Neuron (in vitro differentiated cells): ENCODE measurements at regions not wholly inside any gene's neighbourhood (a gene's known extent, or its start where the extent isn't known, plus 50 kb on each side); places are given as distances from the start of the nearest gene placed in this dataset.
"Not testable (repeated sequence)": the region's sequence is repeated elsewhere in the genome, so short reads cannot be mapped to it uniquely, and the experiment has no call there.

Experiments
- H2AFZ ChIP-seq: one replicate; pipeline ENCODE4 v1.6.1; 2013; ENCODE audit warnings: low read depth, mild to moderate bottlenecking, inconsistent platforms, low read length, moderate library complexity
- H3K27me3 ChIP-seq: one replicate; pipeline ENCODE4 v1.6.1; 2013; ENCODE audit warnings: low read length; ENCODE audit not compliant: insufficient read depth
- H3K36me3 ChIP-seq: one replicate; pipeline ENCODE4 v1.6.1; 2013; ENCODE audit warnings: low read length; ENCODE audit not compliant: insufficient read depth
- H3K4me1 ChIP-seq: one replicate; pipeline ENCODE4 v1.6.1; 2013; ENCODE audit warnings: low read length; ENCODE audit not compliant: insufficient read depth
- H3K4me3 ChIP-seq: 2 replicates; pipeline ENCODE4 v1.5.1; 2013; ENCODE audit warnings: mild to moderate bottlenecking, low read length, moderate library complexity
- H3K9me3 ChIP-seq: one replicate; pipeline ENCODE4 v1.6.1; 2013; ENCODE audit warnings: low read length

DNA sequence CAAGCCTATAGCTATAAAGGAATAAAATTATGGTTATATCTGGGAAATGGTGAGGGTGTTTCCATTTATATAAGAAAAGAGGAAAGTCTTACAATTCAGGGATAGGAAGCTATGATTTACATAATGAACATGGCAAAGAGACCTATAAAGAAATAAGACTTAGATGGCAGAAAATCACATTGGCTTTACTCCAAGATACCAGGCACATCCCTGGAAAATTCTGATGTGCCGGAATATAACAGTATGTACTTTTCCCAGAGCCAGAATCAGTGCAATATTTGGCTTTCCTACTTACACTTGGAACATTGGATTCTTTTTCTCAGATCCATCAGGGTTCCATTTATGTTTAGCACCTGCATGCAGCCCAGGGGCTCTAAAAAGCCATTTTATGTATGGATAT lies 357.8 kb downstream of the CETN3 start:
- Histone ChIP-seq H3K4me3 (no peak overlapping the region), H3K36me3 (no peaks in the 10 kb centered on the region), H3K4me1 (no peaks in the 10 kb centered on the region), H3K9me3 (no peaks in the 10 kb centered on the region), H3K27me3 (no peaks in the 10 kb centered on the region), H2AFZ (no peak overlapping the region)

DNA sequence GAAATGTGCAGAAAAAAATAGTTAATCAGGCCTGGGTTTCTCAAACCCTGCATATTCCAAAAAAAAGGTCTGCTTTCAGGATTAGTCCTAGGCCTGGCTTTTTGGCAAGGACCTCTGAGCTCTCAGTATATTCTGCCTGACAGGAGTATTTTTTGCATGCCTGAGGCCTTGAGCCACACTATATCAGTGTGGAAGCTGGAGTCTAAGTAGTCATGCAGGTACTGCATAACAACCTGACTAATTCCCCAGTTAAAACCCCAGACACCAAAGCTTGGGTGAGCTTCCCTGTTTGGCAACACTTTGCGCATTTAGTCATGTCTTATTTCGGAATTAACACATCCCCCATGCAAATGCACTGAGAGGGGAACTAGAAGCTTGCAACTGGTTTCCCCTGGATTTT lies 359.5 kb downstream of the CETN3 start:
- Histone ChIP-seq H3K36me3 (no peaks in the 10 kb centered on the region), H3K4me1 (no peaks in the 10 kb centered on the region), H3K9me3 (no peaks in the 10 kb centered on the region), H3K4me3 (no peak overlapping the region), H3K27me3 (no peaks in the 10 kb centered on the region), H2AFZ (no peak overlapping the region)

DNA sequence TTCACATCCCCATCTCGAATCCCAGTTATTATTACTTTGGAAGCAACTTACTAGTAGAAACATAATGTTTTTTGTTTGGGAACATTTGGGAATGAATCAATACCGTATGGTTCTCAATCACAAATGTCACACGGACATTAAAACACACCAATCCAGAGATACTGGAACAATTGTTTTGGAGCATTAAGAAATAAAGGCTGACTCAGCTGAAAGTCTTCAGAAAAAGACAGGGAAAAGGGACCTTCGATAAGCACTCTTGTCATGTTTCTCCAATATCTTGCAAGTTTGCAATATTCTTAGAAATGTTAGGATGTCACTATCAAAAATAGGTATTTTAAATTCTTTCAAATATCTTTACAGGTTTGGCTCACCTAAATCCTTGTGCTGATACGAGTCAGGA lies 362.4 kb downstream of the CETN3 start:
- H2AFZ ChIP-seq = no peak overlapping the region
- H3K27me3 ChIP-seq = no peaks in the 10 kb centered on the region
- no peaks in the 10 kb centered on the region for H3K9me3 ChIP-seq
- no peaks in the 10 kb centered on the region for H3K36me3 ChIP-seq
- H3K4me3 ChIP-seq = no peak overlapping the region
- H3K4me1 ChIP-seq = no peaks in the 10 kb centered on the region

DNA sequence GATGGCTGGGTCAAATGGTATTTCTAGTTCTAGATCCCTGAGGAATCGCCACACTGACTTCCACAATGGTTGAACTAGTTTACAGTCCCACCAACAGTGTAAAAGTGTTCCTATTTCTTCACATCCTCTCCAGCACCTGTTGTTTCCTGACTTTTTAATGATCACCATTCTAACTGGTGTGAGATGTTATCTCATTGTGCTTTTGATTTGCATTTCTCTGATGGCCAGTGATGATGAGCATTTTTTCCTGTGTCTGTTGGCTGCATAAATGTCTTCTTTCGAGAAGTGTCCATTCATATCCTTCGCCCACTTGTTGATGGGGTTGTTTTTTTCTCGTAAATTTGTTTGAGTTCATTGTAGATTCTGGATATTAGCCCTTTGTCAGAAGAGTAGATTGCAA lies 369.5 kb downstream of the CETN3 start:
- not testable (repeated sequence) for H3K4me3 ChIP-seq, H3K4me1 ChIP-seq, H2AFZ ChIP-seq, H3K9me3 ChIP-seq, H3K36me3 ChIP-seq, H3K27me3 ChIP-seq

DNA sequence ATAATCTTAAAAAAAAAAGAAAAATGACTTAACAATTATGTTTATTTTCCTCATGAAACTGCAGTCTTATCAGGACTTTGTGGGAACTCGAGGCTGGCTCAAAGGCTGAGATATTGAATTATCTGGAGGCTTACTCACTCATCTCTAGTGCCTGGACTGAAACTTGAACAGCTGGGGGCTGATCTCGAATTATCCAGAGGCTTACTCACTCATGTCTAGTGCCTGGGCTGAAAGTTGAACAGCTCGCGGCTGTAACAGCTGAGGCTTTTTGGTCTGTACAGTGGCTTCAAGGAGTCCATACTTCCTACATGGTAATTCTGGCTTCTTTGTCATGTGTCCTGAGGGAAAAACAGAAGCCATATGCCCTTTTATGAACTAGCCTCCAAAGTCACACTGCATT lies 371.9 kb downstream of the CETN3 start:
- no peak overlapping the region for H3K4me3 ChIP-seq
- H3K27me3 ChIP-seq = no peaks in the 10 kb centered on the region
- no peak overlapping the region for H2AFZ ChIP-seq
- no peaks in the 10 kb centered on the region for H3K9me3 ChIP-seq
- no peaks in the 10 kb centered on the region for H3K36me3 ChIP-seq
- H3K4me1 ChIP-seq = no peaks in the 10 kb centered on the region

DNA sequence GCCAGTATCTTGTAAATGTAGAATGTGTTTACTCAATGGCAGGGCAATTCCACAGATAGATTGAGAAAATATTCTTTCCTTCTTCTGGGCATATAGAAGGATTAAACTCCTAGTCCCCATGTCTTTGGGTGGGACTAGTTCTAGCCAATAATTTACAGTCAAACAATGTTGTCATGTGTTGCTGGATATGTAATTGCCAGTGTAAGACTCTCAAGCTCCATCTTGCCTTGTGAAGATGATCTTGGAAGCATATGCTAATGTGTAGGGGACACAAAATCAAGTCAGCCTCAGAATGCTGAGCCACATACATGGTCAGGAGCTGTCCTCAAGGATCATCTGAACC lies 386.9 kb downstream of the CETN3 start:
- no peaks in the 10 kb centered on the region for H3K36me3 ChIP-seq
- H2AFZ ChIP-seq = peak overlapping the region; percentile 67
- no peak overlapping the region for H3K4me3 ChIP-seq
- no peaks in the 10 kb centered on the region for H3K27me3 ChIP-seq
- H3K9me3 ChIP-seq = no peaks in the 10 kb centered on the region
- peaks cover 8% of the 10 kb centered on the region for H3K4me1 ChIP-seq

DNA sequence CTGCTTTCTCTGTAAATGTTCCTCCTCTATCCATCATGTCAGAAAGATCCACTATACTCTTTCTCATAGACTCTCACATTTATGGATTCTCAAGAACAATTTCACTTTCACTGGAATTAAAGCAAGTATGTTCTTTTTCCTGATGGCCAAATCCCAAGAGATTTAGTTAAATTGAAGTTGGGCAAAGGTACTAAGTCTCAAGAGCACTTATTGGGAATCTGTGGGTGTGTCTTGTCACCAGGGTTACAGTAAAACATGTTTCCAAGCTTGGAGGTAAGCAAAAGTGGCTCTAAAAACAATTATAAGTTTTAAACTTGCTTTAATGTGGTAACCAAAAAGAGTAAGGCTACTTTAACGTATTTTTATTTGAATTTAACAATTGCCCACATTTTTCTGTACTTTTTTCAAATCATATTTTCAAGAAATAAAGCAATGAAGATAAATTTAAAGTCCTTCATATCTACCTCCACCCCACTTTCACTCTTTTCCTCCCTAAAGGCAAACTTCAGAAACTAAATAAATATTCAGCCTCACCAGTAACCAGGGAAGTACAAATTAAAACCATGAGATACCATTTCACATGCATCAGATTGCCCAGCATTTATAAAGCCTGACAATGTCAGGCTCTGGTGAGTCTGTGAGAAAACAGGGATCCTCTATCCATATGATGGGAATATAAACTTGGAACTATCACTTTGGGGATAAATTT lies 387.4 kb downstream of the CETN3 start:
- peaks cover 13% of the 10 kb centered on the region for H3K4me1 ChIP-seq
- no peaks in the 10 kb centered on the region for H3K9me3 ChIP-seq
- no peaks in the 10 kb centered on the region for H3K27me3 ChIP-seq
- peak overlapping the region; percentile 67 for H2AFZ ChIP-seq
- H3K36me3 ChIP-seq = no peaks in the 10 kb centered on the region
- H3K4me3 ChIP-seq = no peak overlapping the region

DNA sequence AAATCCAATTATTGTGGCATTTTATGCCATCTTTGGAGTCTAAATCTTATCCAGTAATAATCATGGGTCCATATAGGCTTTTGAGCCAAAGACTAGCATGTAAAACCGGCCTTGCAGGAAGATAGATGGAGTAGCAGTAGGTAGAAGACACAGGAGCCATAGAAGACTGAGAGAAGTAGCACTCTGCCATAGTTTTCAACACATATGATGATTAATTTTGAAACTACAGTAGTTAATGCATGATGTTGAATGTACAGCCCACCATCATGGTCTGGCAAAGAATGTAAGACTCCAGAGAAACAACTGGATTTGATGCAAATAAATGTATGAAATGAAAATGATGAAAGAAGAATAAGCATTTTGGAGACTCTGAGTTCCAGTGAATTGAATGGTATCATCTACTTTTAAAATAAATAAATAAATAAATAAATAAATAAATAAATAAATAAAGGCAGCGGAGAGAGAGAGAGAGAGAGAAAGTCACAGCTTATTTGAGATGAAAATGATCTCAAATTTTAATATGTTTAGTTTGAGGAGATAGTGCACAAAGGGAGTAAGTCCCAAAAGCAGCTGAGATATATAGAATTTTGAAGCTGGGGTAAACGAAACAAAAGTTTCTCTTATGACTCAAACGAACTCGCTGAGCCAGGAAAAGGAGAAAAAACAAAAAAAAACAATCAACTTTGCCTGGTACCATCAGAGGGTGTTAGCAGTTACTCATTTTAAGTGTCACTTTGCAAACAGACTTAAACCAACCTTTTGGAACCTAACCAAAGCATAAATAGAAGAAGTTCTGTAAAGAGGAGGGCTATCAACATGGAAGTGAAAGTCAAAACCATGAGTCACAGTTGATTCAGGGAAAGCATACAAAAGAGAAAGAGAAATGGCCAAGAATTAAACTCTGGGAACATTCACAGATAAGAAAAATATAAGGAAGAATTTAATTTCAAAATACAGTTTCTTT lies 388.7 kb downstream of the CETN3 start:
- H3K4me3 ChIP-seq = no peak overlapping the region
- H3K27me3 ChIP-seq = no peaks in the 10 kb centered on the region
- H3K4me1 ChIP-seq = peaks cover 21% of the 10 kb centered on the region
- H2AFZ ChIP-seq = no peak overlapping the region
- no peaks in the 10 kb centered on the region for H3K9me3 ChIP-seq
- H3K36me3 ChIP-seq = no peaks in the 10 kb centered on the region

DNA sequence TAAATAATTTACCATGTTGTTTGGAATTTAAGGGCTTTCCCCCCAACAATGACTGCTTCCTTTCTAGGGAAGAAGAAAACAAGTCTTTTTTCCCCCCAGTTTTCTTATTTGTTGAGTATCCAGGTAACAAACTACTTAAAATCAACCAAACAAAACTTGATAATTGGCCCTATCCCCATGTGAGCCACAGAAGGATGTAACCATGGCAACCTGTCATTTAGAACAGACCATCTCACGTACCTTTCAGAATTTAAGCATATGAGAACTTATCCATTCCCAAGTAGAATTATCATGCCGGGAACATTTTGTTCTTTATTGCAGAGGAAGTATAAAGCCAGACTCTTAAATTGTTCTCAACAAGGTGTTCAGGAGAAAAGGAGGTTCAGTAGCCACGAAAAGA lies 392.3 kb downstream of the CETN3 start:
- Histone ChIP-seq H3K36me3 (no peaks in the 10 kb centered on the region), H3K9me3 (no peaks in the 10 kb centered on the region), H2AFZ (peak overlapping the region; percentile 68), H3K4me3 (no peak overlapping the region), H3K27me3 (no peaks in the 10 kb centered on the region), H3K4me1 (peaks cover 25% of the 10 kb centered on the region)

DNA sequence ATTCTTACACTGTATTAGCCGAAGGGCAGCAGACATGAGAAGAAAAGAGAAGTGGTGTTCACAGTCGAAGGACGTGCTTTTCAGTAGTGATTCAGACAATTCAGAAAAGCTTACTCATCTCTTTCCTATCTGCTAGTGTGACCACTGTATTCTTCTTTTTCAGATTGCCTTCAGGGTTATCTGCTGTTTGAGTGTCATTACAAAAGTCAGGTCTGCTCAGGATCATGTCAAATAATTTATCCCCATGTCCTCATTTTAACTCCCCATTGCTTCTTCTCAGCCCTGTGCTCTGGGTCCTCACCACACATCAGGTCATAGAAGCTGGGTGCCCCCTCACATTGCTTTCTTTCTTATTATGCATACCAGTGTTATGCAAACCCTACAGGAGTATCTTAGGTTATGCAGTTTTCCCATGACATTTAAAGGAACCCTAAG lies 394.0 kb downstream of the CETN3 start:
- Histone ChIP-seq H3K9me3 (no peaks in the 10 kb centered on the region), H2AFZ (peak overlapping the region; percentile 1), H3K4me3 (no peak overlapping the region), H3K4me1 (peaks cover 19% of the 10 kb centered on the region), H3K36me3 (no peaks in the 10 kb centered on the region), H3K27me3 (no peaks in the 10 kb centered on the region)

DNA sequence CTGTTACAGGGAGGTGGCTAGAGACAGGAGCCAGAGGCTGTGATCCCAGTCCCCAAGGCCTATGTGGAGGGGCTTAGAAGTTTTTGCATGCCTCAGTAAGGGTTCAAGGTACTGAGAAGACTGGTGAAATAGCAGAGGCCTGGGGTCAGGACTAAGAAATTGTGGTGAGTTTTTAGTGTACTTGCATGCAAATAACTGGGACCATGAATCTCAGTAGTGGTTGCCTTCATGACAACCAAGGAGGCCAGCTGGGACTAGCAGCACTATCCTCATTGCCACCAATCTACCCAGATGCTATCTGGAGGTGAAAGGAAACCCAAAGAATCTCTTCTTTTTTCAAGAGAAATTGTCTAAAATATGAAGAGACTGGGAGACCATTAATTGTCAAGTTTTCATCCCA lies 395.1 kb downstream of the CETN3 start:
- Histone ChIP-seq H3K27me3 (no peaks in the 10 kb centered on the region), H3K4me3 (no peak overlapping the region), H3K4me1 (peaks cover 19% of the 10 kb centered on the region), H2AFZ (no peak overlapping the region), H3K9me3 (no peaks in the 10 kb centered on the region), H3K36me3 (no peaks in the 10 kb centered on the region)

DNA sequence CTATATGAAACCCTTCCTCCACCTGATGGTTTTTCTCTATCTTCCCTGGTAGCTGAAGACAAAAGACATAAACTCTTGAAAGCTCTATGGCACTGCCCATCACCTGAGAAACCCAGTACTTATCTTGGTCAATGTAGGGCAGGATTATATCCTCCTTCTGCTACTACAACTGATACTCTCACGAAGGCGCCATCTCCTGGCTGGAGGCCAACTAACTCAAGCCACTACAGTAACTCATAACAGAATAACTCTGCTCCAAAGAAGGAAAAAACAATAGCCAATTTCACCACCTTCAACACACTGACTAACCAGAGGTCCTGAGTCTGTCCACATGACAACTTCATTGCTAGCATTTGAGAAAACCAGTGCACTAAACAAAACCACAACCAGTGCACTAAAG lies 409.2 kb downstream of the CETN3 start:
- Histone ChIP-seq H3K27me3 (no peaks in the 10 kb centered on the region), H2AFZ (no peak overlapping the region), H3K9me3 (peaks cover 2% of the 10 kb centered on the region), H3K36me3 (no peaks in the 10 kb centered on the region), H3K4me3 (no peak overlapping the region), H3K4me1 (no peaks in the 10 kb centered on the region)

DNA sequence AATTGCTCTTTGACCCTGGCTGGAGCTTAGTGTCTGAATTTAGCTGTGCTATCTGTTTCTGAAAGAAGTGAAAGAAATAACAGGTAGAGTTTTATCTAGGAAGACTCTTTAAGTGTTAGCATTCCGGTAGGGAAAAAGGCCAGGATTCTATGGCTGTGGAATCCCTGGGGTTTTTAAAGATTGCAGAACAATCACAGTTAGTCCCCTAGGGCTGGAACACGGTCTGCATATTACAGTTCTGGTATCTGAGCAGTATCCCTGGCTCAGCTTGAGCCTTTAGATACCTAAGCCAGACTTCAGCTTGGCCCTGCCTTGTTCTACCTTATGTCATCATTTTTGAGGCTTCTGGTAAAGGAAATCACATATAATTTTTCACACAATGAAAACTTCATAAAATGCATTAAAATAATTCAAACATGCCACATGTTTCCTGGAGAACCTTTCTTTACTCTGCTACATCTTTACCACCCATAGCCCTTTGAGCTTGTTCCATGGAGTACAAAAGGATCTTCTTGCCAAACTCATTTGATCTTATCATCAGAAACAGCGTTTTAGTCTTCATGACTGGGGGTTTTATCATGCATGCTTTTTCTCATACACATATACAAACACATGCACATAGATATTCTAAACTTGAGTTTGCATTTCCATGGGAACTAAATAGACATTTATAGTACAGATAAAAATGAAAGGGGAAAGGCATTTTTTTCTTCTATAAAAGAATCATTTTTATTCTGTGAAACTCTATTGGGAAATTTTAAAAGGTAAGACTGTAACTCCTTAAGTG lies 410.8 kb downstream of the CETN3 start:
- Histone ChIP-seq H3K27me3 (no peaks in the 10 kb centered on the region), H3K9me3 (peaks cover 2% of the 10 kb centered on the region), H3K36me3 (no peaks in the 10 kb centered on the region), H2AFZ (no peak overlapping the region), H3K4me3 (no peak overlapping the region), H3K4me1 (no peaks in the 10 kb centered on the region)
